ENCODE measurements at regions not wholly inside any gene's neighbourhood (a gene's known extent, or its start where the extent isn't known, plus 50 kb on each side); places are given as distances from the start of the nearest gene placed in this dataset.

DNA sequence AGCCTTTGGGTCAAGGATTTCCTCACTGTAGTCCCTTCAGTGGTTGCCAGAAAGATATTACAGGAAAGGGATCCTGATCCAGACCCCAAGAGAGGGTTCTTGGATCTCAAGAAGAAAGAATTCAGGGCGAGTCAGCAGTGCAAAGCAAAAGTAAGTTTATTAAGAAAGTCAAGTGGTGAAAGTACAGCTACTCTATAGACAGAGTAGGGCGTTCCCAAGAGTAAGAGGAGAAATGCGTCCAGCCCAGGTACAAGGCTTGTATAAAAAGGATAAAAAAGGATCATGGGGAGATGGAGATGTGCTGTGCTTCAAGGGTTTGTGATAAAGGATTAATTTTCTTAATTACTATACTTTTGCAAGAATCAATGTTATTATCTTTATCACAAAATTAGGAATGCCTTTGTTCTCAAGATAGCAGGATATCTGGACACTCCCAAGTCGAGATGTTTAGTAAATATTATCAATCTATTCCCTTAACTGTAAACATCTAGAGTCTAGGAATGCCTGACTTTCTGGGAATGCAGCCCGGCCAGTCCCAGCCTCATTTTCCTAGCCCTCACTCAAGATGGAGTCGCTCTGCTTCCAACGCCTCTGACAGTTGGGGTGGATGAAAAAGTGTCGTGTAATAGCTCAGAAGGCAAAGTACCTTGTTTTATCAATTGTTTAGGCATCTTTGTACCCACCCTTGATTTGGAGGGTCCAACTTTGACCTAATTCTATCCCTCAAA is 360.7 kb downstream of the GPM6A start:
- Histone ChIP-seq H3K27me3 (ENCODE audit: control insufficient read depth, insufficient read depth, low read length, poor library complexity, severe bottlenecking) (no peaks in the 10 kb centered on the region), H3K4me1 (ENCODE audit: control insufficient read depth, insufficient read depth, low read length) (peaks cover 16% of the 10 kb centered on the region), H3K4me3 (ENCODE audit: low read length) (no peak overlapping the region), H3K36me3 (ENCODE audit: control insufficient read depth, insufficient read depth, low read length) (no peaks in the 10 kb centered on the region), H3K9me3 (ENCODE audit: control insufficient read depth, low read length) (peaks cover 28% of the 10 kb centered on the region), H3K9ac (ENCODE audit: extremely low read depth, low read length, poor library complexity, severe bottlenecking) (no peak overlapping the region), H3K27ac (ENCODE audit: low read depth, low read length) (no peak overlapping the region)
- Mint-ChIP-seq H3K9me3 (peaks cover 26% of the 10 kb centered on the region), H3K27me3 (ENCODE audit: insufficient read depth) (no peaks in the 10 kb centered on the region), H3K27ac (no peak overlapping the region), H3K4me3 (no peak overlapping the region), H3K4me1 (peaks cover 9% of the 10 kb centered on the region), H3K36me3 (ENCODE audit: low read depth) (no peaks in the 10 kb centered on the region)
- 94% methylated on average over 3 to 8 of the region's 8 CpGs for WGBS, 2 experiments (ENCODE audit: insufficient coverage in 1 of 2, insufficient read length in 1 of 2)
- TF ChIP-seq, protein P1, sequence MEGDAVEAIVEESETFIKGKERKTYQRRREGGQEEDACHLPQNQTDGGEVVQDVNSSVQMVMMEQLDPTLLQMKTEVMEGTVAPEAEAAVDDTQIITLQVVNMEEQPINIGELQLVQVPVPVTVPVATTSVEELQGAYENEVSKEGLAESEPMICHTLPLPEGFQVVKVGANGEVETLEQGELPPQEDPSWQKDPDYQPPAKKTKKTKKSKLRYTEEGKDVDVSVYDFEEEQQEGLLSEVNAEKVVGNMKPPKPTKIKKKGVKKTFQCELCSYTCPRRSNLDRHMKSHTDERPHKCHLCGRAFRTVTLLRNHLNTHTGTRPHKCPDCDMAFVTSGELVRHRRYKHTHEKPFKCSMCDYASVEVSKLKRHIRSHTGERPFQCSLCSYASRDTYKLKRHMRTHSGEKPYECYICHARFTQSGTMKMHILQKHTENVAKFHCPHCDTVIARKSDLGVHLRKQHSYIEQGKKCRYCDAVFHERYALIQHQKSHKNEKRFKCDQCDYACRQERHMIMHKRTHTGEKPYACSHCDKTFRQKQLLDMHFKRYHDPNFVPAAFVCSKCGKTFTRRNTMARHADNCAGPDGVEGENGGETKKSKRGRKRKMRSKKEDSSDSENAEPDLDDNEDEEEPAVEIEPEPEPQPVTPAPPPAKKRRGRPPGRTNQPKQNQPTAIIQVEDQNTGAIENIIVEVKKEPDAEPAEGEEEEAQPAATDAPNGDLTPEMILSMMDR (conservative IDR thresholded peaks at IDR 0.05): no peak
- DNase-seq: no peak

- Mint-ChIP-seq H3K9me3 (peaks cover 32% of the 10 kb centered on the region), H3K4me1 (no peaks in the 10 kb centered on the region), H3K27ac (no peak overlapping the region), H3K36me3 (ENCODE audit: low read depth) (no peaks in the 10 kb centered on the region), H3K4me3 (no peak overlapping the region), H3K27me3 (ENCODE audit: insufficient read depth) (no peaks in the 10 kb centered on the region)
- Histone ChIP-seq H3K4me3 (ENCODE audit: low read length) (no peak overlapping the region), H3K9me3 (ENCODE audit: control insufficient read depth, low read length) (peaks cover 31% of the 10 kb centered on the region), H3K27me3 (ENCODE audit: control insufficient read depth, insufficient read depth, low read length, poor library complexity, severe bottlenecking) (no peaks in the 10 kb centered on the region), H3K27ac (ENCODE audit: low read depth, low read length) (no peak overlapping the region), H3K4me1 (ENCODE audit: control insufficient read depth, insufficient read depth, low read length) (peaks cover 5% of the 10 kb centered on the region), H3K9ac (ENCODE audit: extremely low read depth, low read length, poor library complexity, severe bottlenecking) (no peak overlapping the region), H3K36me3 (ENCODE audit: control insufficient read depth, insufficient read depth, low read length) (no peaks in the 10 kb centered on the region)
- TF ChIP-seq, protein P1 (conservative IDR thresholded peaks at IDR 0.05): no peak
- WGBS, 2 experiments (ENCODE audit: insufficient coverage in 1 of 2, insufficient read length in 1 of 2): 87 to 100% methylated on average over 1 to 2 of the region's 2 CpGs
- DNase-seq: no peak
These were observed 358.6 kb downstream of the GPM6A start for GRCh38 chr4:175453456-175453855.

DNA sequence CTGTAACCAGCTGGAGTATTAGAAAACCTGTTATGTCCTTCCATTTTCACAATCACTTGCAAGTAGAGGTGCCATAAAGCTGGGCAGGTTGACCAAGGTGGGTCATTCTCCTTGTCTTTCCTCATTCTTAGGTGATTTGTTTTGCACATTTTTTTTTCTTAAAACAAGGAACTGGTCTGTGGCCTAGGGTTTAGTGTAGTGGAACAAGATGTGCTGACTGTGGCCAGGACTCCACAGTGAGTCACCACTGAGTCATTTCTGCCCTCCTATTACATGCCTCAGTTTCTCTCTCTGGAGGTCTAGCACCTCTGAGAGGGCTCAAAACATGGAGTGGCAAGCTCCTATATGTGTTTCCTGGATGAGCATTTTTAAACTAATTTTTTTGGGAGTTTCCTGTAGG is 355.9 kb downstream of the GPM6A start:
- H3K4me1 ChIP-seq (ENCODE audit: control insufficient read depth, insufficient read depth, low read length): peaks cover 5% of the 10 kb centered on the region
- H3K9ac ChIP-seq (ENCODE audit: extremely low read depth, low read length, poor library complexity, severe bottlenecking): no peak overlapping the region
- TF ChIP-seq, protein P1 (conservative IDR thresholded peaks at IDR 0.05): no peak
- no peak overlapping the region for H3K4me3 ChIP-seq (ENCODE audit: low read length)
- Mint-ChIP-seq H3K9me3 (peaks cover 32% of the 10 kb centered on the region), H3K4me1 (peaks cover 12% of the 10 kb centered on the region), H3K27ac (no peak overlapping the region), H3K27me3 (ENCODE audit: insufficient read depth) (no peaks in the 10 kb centered on the region), H3K4me3 (no peak overlapping the region), H3K36me3 (ENCODE audit: low read depth) (no peaks in the 10 kb centered on the region)
- peaks cover 31% of the 10 kb centered on the region for H3K9me3 ChIP-seq (ENCODE audit: control insufficient read depth, low read length)
- H3K36me3 ChIP-seq (ENCODE audit: control insufficient read depth, insufficient read depth, low read length): no peaks in the 10 kb centered on the region
- H3K27me3 ChIP-seq (ENCODE audit: control insufficient read depth, insufficient read depth, low read length, poor library complexity, severe bottlenecking): no peaks in the 10 kb centered on the region
- H3K27ac ChIP-seq (ENCODE audit: low read depth, low read length): no peak overlapping the region
- DNase-seq: no peak

All from endodermal cell (in vitro differentiated cells).